Gastroesophageal sphincter (tissue), 4 donors: ENCODE measurements at regions not wholly inside any gene's neighbourhood (a gene's known extent, or its start where the extent isn't known, plus 50 kb on each side); places are given as distances from the start of the nearest gene placed in this dataset.

Experiments used
- ATAC-seq: fragments of 150-250 bp; one replicate; pipeline ENCODE4 v1.9.1; 2016; ENCODE audit warnings: mild to moderate bottlenecking, moderate library complexity
- H3K27ac ChIP-seq, 4 donors: fragments of 200-600 bp; sonication (generic) in 3 of 4; 1 replicate in 3 of 4; 2 replicates in 1 of 4; pipeline ENCODE4 v1.5.1; 2016 to 2019
- H3K27me3 ChIP-seq: fragments of 200-600 bp; sonication (generic); one replicate; pipeline ENCODE4 v1.5.1; 2019
- H3K36me3 ChIP-seq, 2 donors: fragments of 200-600 bp; sonication (generic); one replicate each; pipeline ENCODE4 v1.5.1; 2019; ENCODE audit warnings: control low read depth in 1 of 2
- H3K4me1 ChIP-seq, 3 donors: fragments of 200-600 bp; sonication (generic); 1 replicate in 2 of 3; 2 replicates in 1 of 3; pipeline ENCODE4 v1.5.1; 2016 to 2019; ENCODE audit warnings: control low read depth in 2 of 3
- H3K4me3 ChIP-seq, 2 donors: fragments of 200-600 bp; sonication (generic); one replicate each; pipeline ENCODE4 v1.5.1; 2019; ENCODE audit warnings: mild to moderate bottlenecking in 1 of 2, moderate library complexity in 1 of 2
- H3K9me3 ChIP-seq, 3 donors: fragments of 200-600 bp; sonication (generic); one replicate each; pipeline ENCODE4 v1.5.1; 2017 to 2019; ENCODE audit warnings: control low read depth in 2 of 3
- EP300 ChIP-seq: sonication (generic); formaldehyde crosslinking; IDR thresholded peaks from one replicate; pipeline ENCODE4 v1.6.1; 2017; ENCODE audit warnings: antibody characterized with exemption, mild to moderate bottlenecking
- POLR2A ChIP-seq, 2 donors: fragments of 450-650 bp; IDR thresholded peaks; one replicate each; pipeline ENCODE4 v1.6.1; 2017; ENCODE audit warnings: antibody characterized with exemption in 2 of 2, mild to moderate bottlenecking in 2 of 2, moderate library complexity in 1 of 2
- POLR2AphosphoS5 ChIP-seq: sonication (generic); formaldehyde crosslinking; IDR thresholded peaks from one replicate; pipeline ENCODE4 v1.6.1; 2017; ENCODE audit warnings: antibody characterized with exemption
- WGBS, 2 donors: methylation state at CpG; one replicate each; pipeline ENCODE4 v1.1.5; 2018; ENCODE audit warnings: low coverage in 1 of 2; 5-methylcytosine and 5-hydroxymethylcytosine counted together
- TF ChIP-seq, protein P1 (sequence below), 4 experiments: fragments of 200-600 bp in 2 of 4; fragments of 450-650 bp in 2 of 4; sonication (generic) in 1 of 4; IDR thresholded peaks; one replicate each; pipeline ENCODE4 v1.5.1; 2017 to 2019; ENCODE audit warnings: antibody characterized with exemption in 4 of 4, mild to moderate bottlenecking in 2 of 4, moderate library complexity in 2 of 4

- H3K27ac ChIP-seq = no peak overlapping the region
- H3K36me3 ChIP-seq = no peaks in the 10 kb centered on the region
- no peaks in the 10 kb centered on the region for H3K9me3 ChIP-seq
- ATAC-seq = no peak
- H3K27me3 ChIP-seq = no peaks in the 10 kb centered on the region
- H3K4me1 ChIP-seq = peaks cover 0 to 4% (median 0%) of the 10 kb centered on the region in 3 donors
- WGBS, 2 donors = 70 to 76% methylated on average over 9 of the region's 9 CpGs
- TF ChIP-seq EP300 (no peak), POLR2AphosphoS5 (no peak), POLR2A (IDR thresholded peaks at IDR 0.05) (no peak)
- TF ChIP-seq, protein P1, sequence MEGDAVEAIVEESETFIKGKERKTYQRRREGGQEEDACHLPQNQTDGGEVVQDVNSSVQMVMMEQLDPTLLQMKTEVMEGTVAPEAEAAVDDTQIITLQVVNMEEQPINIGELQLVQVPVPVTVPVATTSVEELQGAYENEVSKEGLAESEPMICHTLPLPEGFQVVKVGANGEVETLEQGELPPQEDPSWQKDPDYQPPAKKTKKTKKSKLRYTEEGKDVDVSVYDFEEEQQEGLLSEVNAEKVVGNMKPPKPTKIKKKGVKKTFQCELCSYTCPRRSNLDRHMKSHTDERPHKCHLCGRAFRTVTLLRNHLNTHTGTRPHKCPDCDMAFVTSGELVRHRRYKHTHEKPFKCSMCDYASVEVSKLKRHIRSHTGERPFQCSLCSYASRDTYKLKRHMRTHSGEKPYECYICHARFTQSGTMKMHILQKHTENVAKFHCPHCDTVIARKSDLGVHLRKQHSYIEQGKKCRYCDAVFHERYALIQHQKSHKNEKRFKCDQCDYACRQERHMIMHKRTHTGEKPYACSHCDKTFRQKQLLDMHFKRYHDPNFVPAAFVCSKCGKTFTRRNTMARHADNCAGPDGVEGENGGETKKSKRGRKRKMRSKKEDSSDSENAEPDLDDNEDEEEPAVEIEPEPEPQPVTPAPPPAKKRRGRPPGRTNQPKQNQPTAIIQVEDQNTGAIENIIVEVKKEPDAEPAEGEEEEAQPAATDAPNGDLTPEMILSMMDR (IDR thresholded peaks at IDR 0.05) = no peak
- H3K4me3 ChIP-seq = no peak overlapping the region
Observed at GRCh38 chr2:149745396-149746230, 158.0 kb upstream of the MMADHC start.

GRCh38 chr2:149744865-149745264, 157.3 kb upstream of the MMADHC start:
- TF ChIP-seq POLR2A (IDR thresholded peaks at IDR 0.05) (no peak), POLR2AphosphoS5 (no peak), EP300 (no peak)
- TF ChIP-seq, protein P1 (IDR thresholded peaks at IDR 0.05) = no peak
- no peaks in the 10 kb centered on the region for H3K36me3 ChIP-seq
- no peaks in the 10 kb centered on the region for H3K9me3 ChIP-seq
- H3K4me1 ChIP-seq = peaks cover 0 to 4% (median 0%) of the 10 kb centered on the region in 3 donors
- no peak overlapping the region for H3K4me3 ChIP-seq
- ATAC-seq = no peak
- no peaks in the 10 kb centered on the region for H3K27me3 ChIP-seq
- WGBS, 2 donors = 41 to 67% methylated on average over 5 of the region's 5 CpGs
- no peak overlapping the region for H3K27ac ChIP-seq

DNA sequence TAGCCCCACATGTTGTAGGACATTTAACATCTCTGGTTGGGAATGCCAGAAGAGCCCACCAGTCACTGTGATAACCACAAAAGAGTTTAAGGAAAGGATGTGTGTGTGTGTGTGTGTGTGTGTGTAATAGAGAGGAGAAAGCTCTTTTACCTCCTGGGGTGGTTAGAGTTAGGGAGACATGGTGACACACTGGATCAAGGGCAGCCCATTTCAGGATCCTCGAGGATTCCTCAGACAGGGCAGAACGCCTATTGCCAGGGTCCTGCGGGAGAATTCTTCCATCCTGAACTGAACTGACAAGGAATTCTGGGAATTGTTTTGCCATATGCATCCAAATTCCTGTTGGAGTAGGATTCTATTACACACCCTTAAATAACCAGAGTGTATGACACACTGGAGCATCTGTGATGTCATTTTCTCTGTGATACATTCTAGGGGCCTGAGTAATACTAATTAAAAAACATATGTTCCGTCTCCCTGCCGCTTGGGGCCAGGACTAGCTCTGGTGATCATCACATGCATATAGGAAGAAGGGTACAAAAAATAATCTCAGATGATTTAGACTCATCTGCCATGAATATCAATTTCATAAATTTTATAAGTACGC, 156.4 kb upstream of the MMADHC start:
- 86 to 92% methylated on average over 2 to 4 of the region's 6 CpGs for WGBS, 2 donors
- no peak for ATAC-seq
- Histone ChIP-seq H3K9me3 (no peaks in the 10 kb centered on the region), H3K27ac (no peak overlapping the region), H3K36me3 (no peaks in the 10 kb centered on the region), H3K4me3 (no peak overlapping the region), H3K27me3 (no peaks in the 10 kb centered on the region), H3K4me1 (peaks cover 0 to 4% (median 0%) of the 10 kb centered on the region in 3 donors)
- TF ChIP-seq POLR2A (IDR thresholded peaks at IDR 0.05) (no peak), EP300 (no peak), POLR2AphosphoS5 (no peak)
- TF ChIP-seq, protein P1 (IDR thresholded peaks at IDR 0.05) = no peak

DNA sequence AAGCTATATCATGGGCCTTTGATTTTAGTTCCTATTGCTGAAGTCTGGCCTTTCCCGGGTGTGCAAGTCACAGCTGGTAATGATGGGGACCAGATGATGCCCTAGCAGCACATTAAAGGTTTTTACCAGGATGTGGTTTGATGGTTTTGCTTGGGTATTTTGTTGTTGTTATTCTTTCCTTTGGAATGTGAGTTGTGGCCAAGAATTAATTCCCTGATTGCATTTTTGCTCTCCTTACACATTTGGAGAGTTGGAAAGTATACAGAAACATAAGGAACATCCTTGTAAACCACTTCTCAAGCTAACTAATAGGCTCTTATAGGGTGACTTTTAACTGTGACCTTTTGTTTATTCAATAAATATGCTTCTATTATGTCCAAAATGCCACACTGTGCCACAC, 154.1 kb upstream of the MMADHC start:
- 78% methylated on average over 1 of the region's 1 CpG; no CpG with 5 or more reads in 1 of the 2 donors for WGBS, 2 donors
- Histone ChIP-seq H3K27me3 (no peaks in the 10 kb centered on the region), H3K27ac (no peak overlapping the region), H3K4me1 (peaks cover 0 to 4% (median 0%) of the 10 kb centered on the region in 3 donors), H3K4me3 (no peak overlapping the region), H3K9me3 (no peaks in the 10 kb centered on the region), H3K36me3 (no peaks in the 10 kb centered on the region)
- TF ChIP-seq, protein P1 (IDR thresholded peaks at IDR 0.05) = no peak
- TF ChIP-seq POLR2AphosphoS5 (no peak), POLR2A (IDR thresholded peaks at IDR 0.05) (no peak), EP300 (no peak)
- no peak for ATAC-seq
